Loucy (cell line): ENCODE measurements at regions not wholly inside any gene's neighbourhood (a gene's known extent, or its start where the extent isn't known, plus 50 kb on each side); places are given as distances from the start of the nearest gene placed in this dataset.

Experiments
- EZH2phosphoT487 ChIP-seq: fragments of 200-600 bp; IDR thresholded peaks from 2 replicates; pipeline ENCODE4 v1.6.1; 2018; ENCODE audit warnings: antibody characterized with exemption, mild to moderate bottlenecking, moderate library complexity, borderline replicate concordance
- TF ChIP-seq, protein P1 (sequence below): fragments of 200-600 bp; sonication (generic); conservative IDR thresholded peaks from 2 replicates; pipeline ENCODE4 v1.5.1; 2014; ENCODE audit warnings: mild to moderate bottlenecking, antibody characterized with exemption, low read length

DNA sequence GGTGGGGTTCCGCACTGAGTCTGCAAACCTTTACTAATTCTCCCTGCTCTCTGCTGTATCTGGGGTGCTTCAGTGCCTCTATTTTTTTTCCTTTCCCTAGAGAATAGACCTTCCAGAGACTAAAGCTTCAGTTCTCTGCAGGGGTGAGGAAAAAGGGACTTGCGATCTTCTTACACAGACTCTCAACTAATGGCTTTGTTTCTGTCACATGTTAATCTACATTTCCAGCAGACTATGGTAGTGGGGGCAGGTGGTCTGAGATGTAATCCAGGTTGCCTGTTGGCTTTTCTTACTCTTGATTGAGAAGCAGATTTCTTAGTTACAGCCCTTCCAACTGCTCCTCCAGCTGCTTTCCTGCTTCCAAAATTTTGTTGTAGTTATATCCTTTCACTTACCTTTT lies 229.0 kb upstream of the NLRP1 start:
- TF ChIP-seq, protein P1, sequence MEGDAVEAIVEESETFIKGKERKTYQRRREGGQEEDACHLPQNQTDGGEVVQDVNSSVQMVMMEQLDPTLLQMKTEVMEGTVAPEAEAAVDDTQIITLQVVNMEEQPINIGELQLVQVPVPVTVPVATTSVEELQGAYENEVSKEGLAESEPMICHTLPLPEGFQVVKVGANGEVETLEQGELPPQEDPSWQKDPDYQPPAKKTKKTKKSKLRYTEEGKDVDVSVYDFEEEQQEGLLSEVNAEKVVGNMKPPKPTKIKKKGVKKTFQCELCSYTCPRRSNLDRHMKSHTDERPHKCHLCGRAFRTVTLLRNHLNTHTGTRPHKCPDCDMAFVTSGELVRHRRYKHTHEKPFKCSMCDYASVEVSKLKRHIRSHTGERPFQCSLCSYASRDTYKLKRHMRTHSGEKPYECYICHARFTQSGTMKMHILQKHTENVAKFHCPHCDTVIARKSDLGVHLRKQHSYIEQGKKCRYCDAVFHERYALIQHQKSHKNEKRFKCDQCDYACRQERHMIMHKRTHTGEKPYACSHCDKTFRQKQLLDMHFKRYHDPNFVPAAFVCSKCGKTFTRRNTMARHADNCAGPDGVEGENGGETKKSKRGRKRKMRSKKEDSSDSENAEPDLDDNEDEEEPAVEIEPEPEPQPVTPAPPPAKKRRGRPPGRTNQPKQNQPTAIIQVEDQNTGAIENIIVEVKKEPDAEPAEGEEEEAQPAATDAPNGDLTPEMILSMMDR: no peak
- no peak for TF ChIP-seq EZH2phosphoT487
